ENCODE measurements at regions not wholly inside any gene's neighbourhood (a gene's known extent, or its start where the extent isn't known, plus 50 kb on each side); places are given as distances from the start of the nearest gene placed in this dataset.

- no peak for DNase-seq
Observed at GRCh38 chr14:81673930-81674329, 140.3 kb upstream of the SEL1L start.

- no peak for DNase-seq
Observed at GRCh38 chr14:81676395-81676794, 142.7 kb upstream of the SEL1L start.

- DNase-seq = no peak
Observed at GRCh38 chr14:81676879-81677278, 143.2 kb upstream of the SEL1L start.

GRCh38 chr14:81677736-81678135 is 144.1 kb upstream of the SEL1L start:
- DNase-seq = no peak

- DNase-seq = no peak
Observed at GRCh38 chr14:81679226-81679625, 145.6 kb upstream of the SEL1L start.

GRCh38 chr14:81681541-81681940 is 147.9 kb upstream of the SEL1L start:
- DNase-seq = no peak

- no peak for DNase-seq
Observed at GRCh38 chr14:81682134-81682533, 148.5 kb upstream of the SEL1L start.

GRCh38 chr14:81682701-81683100 is 149.0 kb upstream of the SEL1L start:
- DNase-seq = no peak

- DNase-seq = no peak
Observed at GRCh38 chr14:81684696-81685095, 151.0 kb upstream of the SEL1L start.

- no peak for DNase-seq
Observed at GRCh38 chr14:81686512-81686911, 152.9 kb upstream of the SEL1L start.

- DNase-seq = no peak
Observed at GRCh38 chr14:81691931-81692330, 158.3 kb upstream of the SEL1L start.

GRCh38 chr14:81694419-81694818 is 160.8 kb upstream of the SEL1L start:
- DNase-seq = no peak

- no peak for DNase-seq
Observed at GRCh38 chr14:81709681-81710080, 176.0 kb upstream of the SEL1L start.

- DNase-seq = no peak
Observed at GRCh38 chr14:81710232-81710845, 176.7 kb upstream of the SEL1L start.

- DNase-seq = no peak
Observed at GRCh38 chr14:81715731-81716130, 182.1 kb upstream of the SEL1L start.

- no peak for DNase-seq
Observed at GRCh38 chr14:81716953-81717352, 183.3 kb upstream of the SEL1L start.

GRCh38 chr14:81723956-81724355 is 190.3 kb upstream of the SEL1L start:
- DNase-seq = no peak

GRCh38 chr14:81727218-81727617 is 193.6 kb upstream of the SEL1L start:
- DNase-seq = no peak

- no peak for DNase-seq
Observed at GRCh38 chr14:81728447-81728846, 194.8 kb upstream of the SEL1L start.

- no peak for DNase-seq
Observed at GRCh38 chr14:81729622-81730021, 196.0 kb upstream of the SEL1L start.

- DNase-seq = no peak
Observed at GRCh38 chr14:81737938-81738337, 204.3 kb upstream of the SEL1L start.

- no peak for DNase-seq
Observed at GRCh38 chr14:81738946-81739659, 205.4 kb upstream of the SEL1L start.

GRCh38 chr14:81743605-81744004 is 210.0 kb upstream of the SEL1L start:
- no peak for DNase-seq

GRCh38 chr14:81751198-81751597 is 217.5 kb upstream of the SEL1L start:
- DNase-seq = no peak

GRCh38 chr14:81759541-81759940 is 225.9 kb upstream of the SEL1L start:
- DNase-seq = no peak
